ENCODE measurements at regions not wholly inside any gene's neighbourhood (a gene's known extent, or its start where the extent isn't known, plus 50 kb on each side); places are given as distances from the start of the nearest gene placed in this dataset.

GRCh38 chr10:123952099-123952498, 60.5 kb upstream of the CPXM2 start:
- Histone ChIP-seq H3K79me2 (no peaks in the 10 kb centered on the region), H3K4me2 (no peak overlapping the region), H3K4me3 (no peak overlapping the region), H3K27me3 (no peaks in the 10 kb centered on the region), H3K27ac (no peak overlapping the region), H3K9me3 (ENCODE audit: low read depth) (no peaks in the 10 kb centered on the region), H4K20me1 (ENCODE audit: insufficient read depth, poor library complexity, severe bottlenecking) (no peaks in the 10 kb centered on the region), H3K4me1 (ENCODE audit: insufficient read depth) (no peaks in the 10 kb centered on the region), H2AFZ (no peak overlapping the region), H3K9me2 (replicated peaks; ENCODE audit: insufficient read depth) (no peaks in the 10 kb centered on the region), H3K36me3 (replicated peaks; ENCODE audit: insufficient read depth, low read depth) (no peaks in the 10 kb centered on the region)
- TF ChIP-seq EZH2 (IDR thresholded peaks at IDR 0.05; ENCODE audit: borderline replicate concordance) = no peak
- TF ChIP-seq EZH2phosphoT487 (IDR thresholded peaks at IDR 0.05; ENCODE audit: low read depth, severe bottlenecking, unreplicated experiment) = no peak
- no peak for TF ChIP-seq CTCF (IDR thresholded peaks at IDR 0.05; ENCODE audit: poor library complexity)
- DNase-seq (ENCODE audit: low spot score) = no peak
- 82% methylated on average over 6 of the region's 6 CpGs for WGBS (ENCODE audit: low lambda C conversion rate, missing lambda C conversion rate)

GRCh38 chr10:123948030-123948823, 56.6 kb upstream of the CPXM2 start:
- TF ChIP-seq CTCF (IDR thresholded peaks at IDR 0.05; ENCODE audit: poor library complexity) (no peak), EZH2 (IDR thresholded peaks at IDR 0.05; ENCODE audit: borderline replicate concordance) (no peak), EZH2phosphoT487 (IDR thresholded peaks at IDR 0.05; ENCODE audit: low read depth, severe bottlenecking, unreplicated experiment) (no peak)
- WGBS (ENCODE audit: low lambda C conversion rate, missing lambda C conversion rate) = 83% methylated on average over 9 of the region's 9 CpGs

DNA sequence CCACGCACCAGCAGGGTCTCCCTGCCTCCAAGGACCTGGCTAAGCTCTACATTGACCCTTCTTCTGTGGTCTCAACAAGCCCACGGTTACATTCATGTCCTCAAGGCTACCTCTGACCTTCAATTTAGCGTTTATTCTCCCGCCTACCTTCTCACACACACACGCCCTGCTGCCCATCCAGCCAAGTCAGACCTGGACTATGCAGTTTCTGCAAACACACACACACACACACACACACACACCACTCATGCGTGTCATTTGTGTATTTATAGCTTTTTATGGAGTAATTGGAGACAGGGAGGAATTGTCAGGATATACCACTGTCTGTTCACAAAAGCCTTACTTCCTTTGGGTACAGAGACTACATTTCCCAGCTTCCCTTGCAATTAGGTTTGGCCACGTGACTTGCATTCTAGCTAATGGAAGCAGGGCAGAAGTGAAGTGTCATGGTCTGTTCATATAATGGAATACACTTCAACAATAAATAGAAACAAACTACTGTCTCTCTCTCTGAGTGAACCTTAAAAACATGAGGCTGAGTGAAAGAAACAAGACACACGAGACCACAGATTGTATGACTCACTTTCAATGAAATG, 53.8 kb upstream of the CPXM2 start:
- H4K20me1 ChIP-seq (ENCODE audit: insufficient read depth, poor library complexity, severe bottlenecking) = no peaks in the 10 kb centered on the region
- no peak for TF ChIP-seq EZH2 (IDR thresholded peaks at IDR 0.05; ENCODE audit: borderline replicate concordance)
- 64% methylated on average over 8 of the region's 8 CpGs for WGBS (ENCODE audit: low lambda C conversion rate, missing lambda C conversion rate)
- peak overlapping the region; percentile 60 for H2AFZ ChIP-seq
- no peaks in the 10 kb centered on the region for H3K36me3 ChIP-seq (replicated peaks; ENCODE audit: insufficient read depth, low read depth)
- peak; percentile 37 for DNase-seq (ENCODE audit: low spot score)
- H3K27ac ChIP-seq = no peak overlapping the region
- no peaks in the 10 kb centered on the region for H3K9me2 ChIP-seq (replicated peaks; ENCODE audit: insufficient read depth)
- H3K79me2 ChIP-seq = no peaks in the 10 kb centered on the region
- H3K4me2 ChIP-seq = no peak overlapping the region
- H3K4me3 ChIP-seq = no peak overlapping the region
- no peaks in the 10 kb centered on the region for H3K9me3 ChIP-seq (ENCODE audit: low read depth)
- H3K4me1 ChIP-seq (ENCODE audit: insufficient read depth) = no peaks in the 10 kb centered on the region
- no peaks in the 10 kb centered on the region for H3K27me3 ChIP-seq

More at GRCh38 chr10:123948030-123948823, 56.6 kb upstream of the CPXM2 start:
- H3K4me2 ChIP-seq = no peak overlapping the region
- no peaks in the 10 kb centered on the region for H3K79me2 ChIP-seq
- no peaks in the 10 kb centered on the region for H3K4me1 ChIP-seq (ENCODE audit: insufficient read depth)
- no peaks in the 10 kb centered on the region for H3K9me3 ChIP-seq (ENCODE audit: low read depth)
- H3K4me3 ChIP-seq = no peak overlapping the region
- H4K20me1 ChIP-seq (ENCODE audit: insufficient read depth, poor library complexity, severe bottlenecking) = no peaks in the 10 kb centered on the region
- H3K27ac ChIP-seq = no peak overlapping the region
- H3K27me3 ChIP-seq = no peaks in the 10 kb centered on the region
- no peaks in the 10 kb centered on the region for H3K9me2 ChIP-seq (replicated peaks; ENCODE audit: insufficient read depth)
- no peak overlapping the region for H2AFZ ChIP-seq
- DNase-seq (ENCODE audit: low spot score) = no peak
- H3K36me3 ChIP-seq (replicated peaks; ENCODE audit: insufficient read depth, low read depth) = no peaks in the 10 kb centered on the region

DNA sequence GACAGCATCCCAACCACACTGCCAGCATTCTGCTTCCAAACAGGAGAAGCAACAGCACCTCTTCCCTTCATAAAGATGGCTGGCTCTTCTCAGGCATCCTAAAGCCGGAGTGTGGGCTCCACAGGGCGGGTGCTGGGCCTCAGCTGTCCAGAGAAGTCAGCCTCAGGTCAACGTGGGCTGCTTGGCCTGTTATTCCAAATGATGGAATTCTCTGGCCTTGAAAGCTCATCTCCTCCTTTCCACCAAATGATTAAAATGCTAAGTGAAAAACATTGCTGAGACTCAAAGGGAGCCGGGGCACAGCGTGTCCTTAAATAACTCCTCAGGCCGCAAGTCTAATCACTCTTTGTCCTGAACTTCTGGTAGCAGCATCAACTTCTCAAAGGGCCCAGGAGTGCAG, 53.1 kb upstream of the CPXM2 start:
- no peak overlapping the region for H2AFZ ChIP-seq
- H3K4me1 ChIP-seq (ENCODE audit: insufficient read depth) = no peaks in the 10 kb centered on the region
- H3K36me3 ChIP-seq (replicated peaks; ENCODE audit: insufficient read depth, low read depth) = no peaks in the 10 kb centered on the region
- H3K9me3 ChIP-seq (ENCODE audit: low read depth) = no peaks in the 10 kb centered on the region
- H3K4me2 ChIP-seq = no peak overlapping the region
- no peaks in the 10 kb centered on the region for H3K27me3 ChIP-seq
- H4K20me1 ChIP-seq (ENCODE audit: insufficient read depth, poor library complexity, severe bottlenecking) = no peaks in the 10 kb centered on the region
- no peaks in the 10 kb centered on the region for H3K79me2 ChIP-seq
- no peak for DNase-seq (ENCODE audit: low spot score)
- H3K4me3 ChIP-seq = no peak overlapping the region
- no peak overlapping the region for H3K27ac ChIP-seq
- TF ChIP-seq EZH2phosphoT487 (IDR thresholded peaks at IDR 0.05; ENCODE audit: low read depth, severe bottlenecking, unreplicated experiment) (no peak), EZH2 (IDR thresholded peaks at IDR 0.05; ENCODE audit: borderline replicate concordance) (no peak), CTCF (IDR thresholded peaks at IDR 0.05; ENCODE audit: poor library complexity) (no peak)
- WGBS (ENCODE audit: low lambda C conversion rate, missing lambda C conversion rate) = 84% methylated on average over 6 of the region's 6 CpGs
- H3K9me2 ChIP-seq (replicated peaks; ENCODE audit: insufficient read depth) = no peaks in the 10 kb centered on the region

Data from hepatocyte (in vitro differentiated cells).